ENCODE measurements at regions not wholly inside any gene's neighbourhood (a gene's known extent, or its start where the extent isn't known, plus 50 kb on each side); places are given as distances from the start of the nearest gene placed in this dataset.

GRCh38 chr9:107647611-107648010 is 158.0 kb upstream of the KLF4 start:
- no peak for DNase-seq

DNA sequence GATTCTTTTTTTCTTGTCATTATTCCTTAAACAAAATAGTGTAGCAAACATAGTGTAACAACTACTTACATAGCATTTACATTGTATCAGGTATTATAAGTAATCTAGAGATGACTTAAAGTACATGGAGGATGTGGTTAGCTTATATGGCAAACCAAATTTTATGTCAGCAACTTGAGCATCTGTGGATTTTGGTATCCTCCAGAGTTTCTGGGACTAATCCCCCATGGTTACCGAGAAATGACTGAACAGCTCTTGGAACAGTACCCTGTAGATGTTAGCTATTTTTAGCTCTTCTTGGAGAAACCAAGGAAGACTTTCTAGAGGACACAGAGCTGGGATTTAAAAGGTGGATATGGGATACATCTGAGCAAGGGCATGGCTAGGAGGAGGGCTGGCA is 157.6 kb upstream of the KLF4 start:
- no peak for DNase-seq

GRCh38 chr9:107645464-107645833 is 155.9 kb upstream of the KLF4 start:
- DNase-seq: no peak

DNA sequence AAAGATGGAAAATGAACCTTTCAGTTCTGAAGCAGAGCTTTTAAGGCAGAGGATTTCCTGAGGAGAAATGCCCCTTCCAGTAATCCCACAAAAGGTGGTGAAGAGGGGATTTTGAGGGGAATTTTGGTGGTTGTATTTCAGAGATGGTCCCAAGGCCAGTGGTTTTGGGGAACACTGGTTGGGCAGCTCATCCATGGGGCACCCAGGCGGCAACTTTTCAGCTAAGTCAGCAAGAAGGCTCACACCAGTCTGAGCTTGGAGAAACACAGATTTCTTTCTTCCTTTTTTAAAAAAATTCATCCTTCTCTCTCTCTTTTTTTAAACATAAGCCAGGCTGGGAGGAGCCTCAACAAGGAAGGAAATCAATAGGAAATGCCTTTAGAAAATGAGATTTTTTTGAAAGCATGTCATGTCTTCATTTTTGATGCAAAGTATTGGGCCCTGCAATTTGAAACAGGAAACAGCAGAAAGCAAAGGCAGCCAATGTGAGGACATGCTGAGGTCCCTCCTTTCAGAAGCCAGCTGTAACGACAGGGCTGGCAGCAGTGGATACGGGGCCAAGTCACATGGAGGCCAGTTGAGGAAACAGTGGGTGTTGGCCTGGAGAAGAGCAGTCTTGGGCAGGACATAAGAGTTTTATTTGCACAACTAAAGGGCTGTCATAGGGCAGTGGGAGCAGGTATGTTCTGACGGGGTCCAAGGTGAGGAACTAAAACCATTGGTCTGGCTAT is 155.3 kb upstream of the KLF4 start:
- no peak for DNase-seq

- no peak for DNase-seq
These were observed 149.9 kb upstream of the KLF4 start for GRCh38 chr9:107639426-107639825.

GRCh38 chr9:107638521-107639310 is 149.1 kb upstream of the KLF4 start:
- DNase-seq: no peak

DNA sequence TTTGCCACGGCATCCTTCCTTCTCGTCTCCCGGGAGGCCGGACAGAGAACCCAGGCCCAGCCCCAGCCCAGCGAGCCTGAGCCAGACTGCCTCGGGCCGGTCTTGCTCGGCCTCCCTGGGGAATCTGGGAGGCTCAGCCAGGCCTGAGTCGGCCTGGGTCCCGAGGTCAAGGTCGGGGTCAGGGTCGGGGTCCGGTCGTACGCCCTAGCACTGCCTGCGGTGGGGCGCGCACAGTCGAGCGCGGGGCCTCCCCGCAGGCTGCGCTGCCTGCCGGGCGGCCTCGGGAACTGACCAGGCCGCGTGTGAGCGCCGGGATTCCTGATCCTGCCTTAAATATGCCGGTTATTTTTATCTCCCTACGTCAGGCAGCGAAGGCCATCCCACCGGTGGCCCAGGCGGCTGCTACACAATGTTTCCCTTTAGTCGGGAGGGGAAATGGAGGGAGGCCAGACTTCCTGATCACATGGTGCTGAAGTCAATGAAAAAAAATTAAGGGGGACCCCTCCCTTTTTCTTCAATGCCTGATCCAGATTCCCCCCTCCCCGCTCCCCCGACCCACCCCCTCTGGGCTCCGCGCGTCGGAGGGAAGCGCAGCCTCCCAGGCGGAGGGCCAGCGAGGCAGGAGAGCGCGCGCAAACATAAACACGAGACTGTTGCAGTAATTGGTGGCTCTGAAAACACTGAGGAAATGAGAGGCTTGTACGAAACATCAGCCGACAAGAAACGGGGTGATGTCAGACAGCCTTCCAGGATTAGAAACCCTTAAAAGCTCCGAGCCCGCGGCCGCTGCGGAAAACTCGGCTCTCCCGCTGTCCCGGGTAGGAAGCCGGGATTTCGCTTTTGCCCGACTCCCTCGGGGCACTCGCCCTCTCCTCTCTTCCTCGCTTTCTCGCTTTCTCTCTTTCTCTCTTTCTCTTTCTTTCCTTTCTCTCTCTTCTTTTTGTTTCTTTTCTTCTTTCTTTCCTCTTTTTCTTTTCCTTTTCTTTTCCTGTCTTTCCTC is 148.2 kb upstream of the KLF4 start:
- no peak for DNase-seq

- no peak for DNase-seq
These were observed 147.2 kb upstream of the KLF4 start for GRCh38 chr9:107636571-107637381.

DNA sequence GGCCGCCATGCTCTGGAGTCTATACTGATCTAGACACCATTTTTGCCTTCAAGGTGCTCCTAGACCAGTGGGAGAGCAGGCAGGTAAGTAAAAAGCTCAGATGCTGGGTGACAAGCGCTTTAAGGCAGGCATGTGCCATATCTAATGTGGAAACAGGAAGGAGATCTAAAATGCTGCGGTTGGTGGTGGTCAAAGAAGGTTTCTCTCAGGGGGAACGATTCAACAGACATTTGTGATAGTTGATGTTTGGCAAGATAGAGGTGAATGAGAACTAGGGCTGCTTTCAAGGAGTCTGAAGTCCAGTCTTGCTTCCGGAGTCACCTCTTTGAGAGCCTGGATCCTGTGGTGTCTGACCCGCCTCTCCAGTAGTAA is 146.2 kb upstream of the KLF4 start:
- DNase-seq: no peak

DNA sequence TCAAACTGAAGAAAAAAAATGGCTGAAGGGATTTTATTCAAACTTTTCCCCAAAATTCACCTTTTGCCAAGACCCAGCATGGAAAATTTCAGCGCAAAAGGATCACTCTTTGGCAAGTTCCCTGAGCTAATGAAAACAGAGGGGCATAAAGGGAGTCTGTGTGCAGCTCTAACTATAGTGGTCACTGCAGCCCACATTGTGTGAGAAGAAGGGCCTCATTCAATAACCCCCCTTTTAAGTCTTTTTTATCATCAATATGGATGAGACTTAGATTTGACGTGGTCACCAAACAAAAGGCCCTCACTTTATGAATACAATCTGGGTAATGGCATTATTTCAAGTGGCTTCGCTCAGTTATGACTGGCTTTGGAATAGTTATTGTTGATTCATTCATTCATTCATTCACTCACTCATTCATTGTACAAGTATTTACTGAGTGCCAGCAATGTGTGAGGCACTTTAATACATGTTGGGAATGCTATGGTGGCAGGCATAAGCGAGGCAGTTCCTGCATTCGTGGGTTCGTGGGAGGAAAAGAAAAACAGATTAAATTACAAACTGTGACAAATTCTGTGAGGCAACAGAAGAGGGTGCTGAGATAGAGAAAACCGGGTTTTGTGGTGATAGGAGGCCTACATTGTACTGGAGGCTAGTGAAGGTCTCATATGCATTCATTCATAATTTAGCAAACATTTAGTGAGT is 145.7 kb upstream of the KLF4 start:
- DNase-seq: no peak

DNA sequence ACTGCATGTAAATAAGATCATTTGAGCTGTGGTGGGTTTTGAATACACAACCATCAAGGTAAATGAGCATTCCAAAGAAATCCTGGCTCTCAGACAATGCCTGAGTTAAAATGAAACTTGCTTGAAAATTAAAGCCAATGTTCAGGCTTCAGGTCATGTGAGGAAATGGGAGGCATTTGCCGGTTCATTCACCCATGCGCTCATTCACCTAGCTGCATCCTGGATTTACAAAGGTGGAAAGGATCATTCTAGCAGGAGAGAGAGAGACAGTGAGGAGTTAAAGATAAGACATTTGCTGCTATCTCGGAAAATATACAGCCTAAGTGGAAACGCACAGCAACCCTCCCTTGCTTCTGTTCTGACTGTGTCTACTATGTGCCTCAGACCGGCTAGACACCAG is 143.8 kb upstream of the KLF4 start:
- DNase-seq: no peak

DNA sequence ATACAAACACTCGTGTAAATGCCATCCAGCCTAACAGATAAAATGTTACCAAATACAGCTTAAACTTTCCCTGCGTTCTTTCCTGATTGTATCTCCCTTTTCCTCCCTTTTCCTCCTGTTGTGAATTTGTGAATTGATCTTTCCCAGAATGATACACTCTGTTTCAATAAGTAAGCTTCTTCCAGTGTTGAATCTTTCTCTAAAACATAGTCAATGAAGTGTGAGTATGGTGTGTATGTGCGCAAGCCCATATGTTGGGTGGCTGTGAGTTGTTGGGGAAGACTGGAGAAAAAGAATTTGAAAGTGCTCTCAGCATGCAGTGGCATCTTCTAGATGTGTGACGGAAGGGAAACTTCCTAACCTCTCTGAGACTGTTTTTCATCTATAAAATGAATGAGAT is 143.1 kb upstream of the KLF4 start:
- no peak for DNase-seq

DNA sequence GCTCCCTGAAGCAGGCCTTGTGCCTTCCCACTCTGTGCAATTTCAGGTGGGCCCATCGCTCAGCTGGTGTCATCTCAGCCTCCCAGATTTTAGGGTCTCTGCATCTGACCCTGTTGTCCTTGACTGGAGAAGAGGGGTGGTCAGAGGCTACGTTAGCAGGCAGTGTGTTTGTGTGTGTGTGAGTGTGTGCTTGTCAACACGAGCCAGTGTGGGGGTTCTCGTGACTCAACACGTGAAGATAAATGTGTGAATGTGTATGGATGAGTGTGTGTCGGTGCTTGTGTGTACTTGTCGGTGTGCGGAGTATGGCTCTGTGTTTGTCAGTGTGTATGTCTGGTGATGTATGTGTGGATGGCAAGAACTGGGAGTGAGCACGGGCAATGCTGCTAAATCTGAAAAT is 142.6 kb upstream of the KLF4 start:
- no peak for DNase-seq

- no peak for DNase-seq
These were observed 142.2 kb upstream of the KLF4 start for GRCh38 chr9:107631788-107632187.

GRCh38 chr9:107630156-107630555 is 140.6 kb upstream of the KLF4 start:
- DNase-seq: no peak

DNA sequence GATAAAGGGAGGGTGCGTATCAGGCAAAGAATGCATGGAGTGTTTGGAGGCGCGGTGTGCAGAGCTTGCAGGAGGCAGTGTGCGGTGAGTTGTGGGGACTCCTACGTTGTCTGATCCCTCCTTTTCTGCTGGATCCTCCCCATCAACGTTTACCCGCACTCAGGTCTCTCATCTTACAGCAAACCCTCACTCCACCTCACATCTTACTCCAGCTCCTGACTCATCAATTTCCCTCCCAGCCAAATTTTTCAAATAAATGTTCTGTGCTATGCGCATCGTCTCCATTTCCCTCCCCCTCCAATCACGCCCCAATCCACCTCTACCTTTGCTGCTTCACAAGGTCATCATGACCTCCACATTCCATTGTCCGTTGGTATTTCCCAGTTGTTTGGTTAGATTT is 138.9 kb upstream of the KLF4 start:
- DNase-seq: no peak

- DNase-seq: no peak
These were observed 138.2 kb upstream of the KLF4 start for GRCh38 chr9:107627781-107628180.

GRCh38 chr9:107626118-107626517 is 136.5 kb upstream of the KLF4 start:
- DNase-seq: no peak

- no peak for DNase-seq
These were observed 135.9 kb upstream of the KLF4 start for GRCh38 chr9:107625383-107625984.

- no peak for DNase-seq
These were observed 134.8 kb upstream of the KLF4 start for GRCh38 chr9:107624234-107624948.

- no peak for DNase-seq
These were observed 131.9 kb upstream of the KLF4 start for GRCh38 chr9:107621436-107621835.

Data from cerebellar nuclear complex (tissue), 1 donor.